Skin epidermis (tissue), 12 donors: ENCODE measurements at regions not wholly inside any gene's neighbourhood (a gene's known extent, or its start where the extent isn't known, plus 50 kb on each side); places are given as distances from the start of the nearest gene placed in this dataset.
A peak's percentile ranks its signal among the peaks of the same experiment; 100 is the strongest.

Experiments
- H3K27ac ChIP-seq, 21 experiments: fragments of 200-600 bp; sonication (generic) in 11 of 21; one replicate each; pipeline ENCODE4 v1.5.0; 2020; ENCODE audit warnings: mild to moderate bottlenecking in 3 of 21, inconsistent platforms in 2 of 21, moderate library complexity in 2 of 21
- H3K4me3 ChIP-seq, 7 experiments: fragments of 200-600 bp; sonication (generic) in 2 of 7; one replicate each; pipeline ENCODE4 v1.5.0; 2020; ENCODE audit warnings: inconsistent platforms in 2 of 7, mild to moderate bottlenecking in 2 of 7, moderate library complexity in 1 of 7

- Histone ChIP-seq H3K27ac (no peak overlapping the region), H3K4me3 (no peak overlapping the region)
Measured at GRCh38 chr13:80239571-80240255, 101.2 kb downstream of the SPRY2 start.

- Histone ChIP-seq H3K27ac (no peak overlapping the region), H3K4me3 (no peak overlapping the region)
Measured at GRCh38 chr13:80239116-80239515, 101.8 kb downstream of the SPRY2 start.

GRCh38 chr13:80237646-80238045 is 103.3 kb downstream of the SPRY2 start:
- Histone ChIP-seq H3K4me3 (no peak overlapping the region), H3K27ac (no peak overlapping the region)

- no peak overlapping the region for H3K27ac ChIP-seq
- H3K4me3 ChIP-seq: no peak overlapping the region
Measured at GRCh38 chr13:80235967-80236302, 105.0 kb downstream of the SPRY2 start.

- Histone ChIP-seq H3K4me3 (no peak overlapping the region), H3K27ac (peak overlapping the region in 1 of 21 experiments; percentile 15)
Measured at GRCh38 chr13:80235166-80235966, 105.6 kb downstream of the SPRY2 start.

GRCh38 chr13:80227645-80228044 is 113.3 kb downstream of the SPRY2 start:
- H3K27ac ChIP-seq: no peak overlapping the region

GRCh38 chr13:80226645-80227044 is 114.3 kb downstream of the SPRY2 start:
- H3K27ac ChIP-seq: no peak overlapping the region
- no peak overlapping the region for H3K4me3 ChIP-seq

More at GRCh38 chr13:80227645-80228044, 113.3 kb downstream of the SPRY2 start:
- H3K4me3 ChIP-seq: no peak overlapping the region

- no peak overlapping the region for H3K4me3 ChIP-seq
- no peak overlapping the region for H3K27ac ChIP-seq
Measured at GRCh38 chr13:80224468-80224867, 116.5 kb downstream of the SPRY2 start.

- no peak overlapping the region for H3K4me3 ChIP-seq
- H3K27ac ChIP-seq: no peak overlapping the region
Measured at GRCh38 chr13:80217614-80218456, 123.1 kb downstream of the SPRY2 start.

GRCh38 chr13:80215368-80215767 is 125.6 kb downstream of the SPRY2 start:
- H3K27ac ChIP-seq: no peak overlapping the region
- no peak overlapping the region for H3K4me3 ChIP-seq

GRCh38 chr13:80214521-80214991 is 126.4 kb downstream of the SPRY2 start:
- Histone ChIP-seq H3K27ac (no peak overlapping the region), H3K4me3 (no peak overlapping the region)

GRCh38 chr13:80214050-80214449 is 126.9 kb downstream of the SPRY2 start:
- Histone ChIP-seq H3K4me3 (no peak overlapping the region), H3K27ac (no peak overlapping the region)

GRCh38 chr13:80213201-80213600 is 127.7 kb downstream of the SPRY2 start:
- Histone ChIP-seq H3K27ac (no peak overlapping the region), H3K4me3 (no peak overlapping the region)

GRCh38 chr13:80211566-80211965 is 129.4 kb downstream of the SPRY2 start:
- Histone ChIP-seq H3K4me3 (no peak overlapping the region), H3K27ac (no peak overlapping the region)

GRCh38 chr13:80204642-80205041 is 136.3 kb downstream of the SPRY2 start:
- Histone ChIP-seq H3K4me3 (no peak overlapping the region), H3K27ac (no peak overlapping the region)

- no peak overlapping the region for H3K27ac ChIP-seq
Measured at GRCh38 chr13:80203496-80203895, 137.4 kb downstream of the SPRY2 start.

GRCh38 chr13:80201694-80202468 is 139.0 kb downstream of the SPRY2 start:
- no peak overlapping the region for H3K27ac ChIP-seq
- no peak overlapping the region for H3K4me3 ChIP-seq

More at GRCh38 chr13:80203496-80203895, 137.4 kb downstream of the SPRY2 start:
- no peak overlapping the region for H3K4me3 ChIP-seq

- no peak overlapping the region for H3K4me3 ChIP-seq
- H3K27ac ChIP-seq: no peak overlapping the region
Measured at GRCh38 chr13:80199585-80200292, 141.2 kb downstream of the SPRY2 start.

GRCh38 chr13:80199067-80199466 is 141.9 kb downstream of the SPRY2 start:
- Histone ChIP-seq H3K4me3 (no peak overlapping the region), H3K27ac (no peak overlapping the region)
